ENCODE measurements at regions not wholly inside any gene's neighbourhood (a gene's known extent, or its start where the extent isn't known, plus 50 kb on each side); places are given as distances from the start of the nearest gene placed in this dataset.

DNA sequence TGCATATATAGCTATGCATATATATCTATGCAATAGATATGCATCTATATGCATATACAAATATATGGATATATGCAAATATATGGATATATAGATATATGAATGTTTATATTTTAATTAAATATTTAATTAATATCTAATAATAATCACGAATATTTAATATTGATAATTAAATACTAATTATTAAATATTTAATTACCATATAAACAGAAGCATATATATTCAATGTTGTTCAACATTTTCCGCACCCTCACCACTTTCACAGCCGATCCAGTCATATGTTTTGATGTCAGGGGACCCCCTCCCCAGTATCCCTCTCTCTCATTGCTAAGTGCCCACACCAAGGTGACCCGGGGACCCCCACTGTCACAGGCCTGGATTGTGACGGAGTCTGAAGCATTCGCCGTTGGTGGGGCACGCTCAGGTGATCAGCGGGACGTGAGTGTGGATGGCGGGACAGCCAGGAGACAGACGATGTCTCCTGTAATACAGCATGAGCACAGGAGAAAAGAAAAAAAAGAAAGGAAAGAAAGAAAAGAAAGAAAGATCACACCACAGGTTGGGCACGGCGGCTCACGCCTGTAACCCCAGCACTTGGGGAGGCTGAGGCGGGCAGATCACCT is 199.7 kb downstream of the CRLF2 start:
- H3K4me3 ChIP-seq: no peak overlapping the region
- H3K27ac ChIP-seq: no peak overlapping the region
- CTCF ChIA-PET: no interaction called here
- no peaks in the 10 kb centered on the region for H3K9me3 ChIP-seq
- POLR2A ChIA-PET: no interaction called here
- no peaks in the 10 kb centered on the region for H3K4me1 ChIP-seq
- H3K4me2 ChIP-seq: no peak overlapping the region
- DNase-seq (ENCODE audit: low read depth in 1 of 2, low spot score in 1 of 2) (no peak), FAIRE-seq (no peak), ATAC-seq (no peak)
- WGBS (ENCODE audit: missing lambda C conversion rate): 73% methylated on average over 16 of the region's 16 CpGs
- TF ChIP-seq CBX8 (IDR thresholded peaks at IDR 0.05): no peak
- TF ChIP-seq GATA3 (IDR thresholded peaks at IDR 0.05; ENCODE audit: borderline replicate concordance): no peak
- TF ChIP-seq EHF (CRISPR knock-in tag; IDR thresholded peaks at IDR 0.05): no peak
- no peak for TF ChIP-seq RARB (CRISPR knock-in tag; IDR thresholded peaks at IDR 0.05)
- TF ChIP-seq JUN (IDR thresholded peaks at IDR 0.05): no peak
- no peak for TF ChIP-seq TP53 (CRISPR knock-in tag; IDR thresholded peaks at IDR 0.05)
- no peak for TF ChIP-seq NPAS2 (CRISPR knock-in tag; IDR thresholded peaks at IDR 0.05; ENCODE audit: borderline replicate concordance)
- no peak for TF ChIP-seq ESRRA (IDR thresholded peaks at IDR 0.05; ENCODE audit: borderline replicate concordance, low read length)
- TF ChIP-seq, protein P1, sequence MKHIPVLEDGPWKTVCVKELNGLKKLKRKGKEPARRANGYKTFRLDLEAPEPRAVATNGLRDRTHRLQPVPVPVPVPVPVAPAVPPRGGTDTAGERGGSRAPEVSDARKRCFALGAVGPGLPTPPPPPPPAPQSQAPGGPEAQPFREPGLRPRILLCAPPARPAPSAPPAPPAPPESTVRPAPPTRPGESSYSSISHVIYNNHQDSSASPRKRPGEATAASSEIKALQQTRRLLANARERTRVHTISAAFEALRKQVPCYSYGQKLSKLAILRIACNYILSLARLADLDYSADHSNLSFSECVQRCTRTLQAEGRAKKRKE (CRISPR knock-in tag; IDR thresholded peaks at IDR 0.05; ENCODE audit: low read depth): no peak
- TF ChIP-seq MAFK (IDR thresholded peaks at IDR 0.05; ENCODE audit: partially characterized antibody): no peak
- TF ChIP-seq MYC (IDR thresholded peaks at IDR 0.05; ENCODE audit: borderline replicate concordance, low read length): no peak
- no peak for TF ChIP-seq CEBPB (IDR thresholded peaks at IDR 0.05)
- TF ChIP-seq SREBF2 (IDR thresholded peaks at IDR 0.05): no peak
- no peak for TF ChIP-seq POLR2A (IDR thresholded peaks at IDR 0.05; ENCODE audit: low read length)

DNA sequence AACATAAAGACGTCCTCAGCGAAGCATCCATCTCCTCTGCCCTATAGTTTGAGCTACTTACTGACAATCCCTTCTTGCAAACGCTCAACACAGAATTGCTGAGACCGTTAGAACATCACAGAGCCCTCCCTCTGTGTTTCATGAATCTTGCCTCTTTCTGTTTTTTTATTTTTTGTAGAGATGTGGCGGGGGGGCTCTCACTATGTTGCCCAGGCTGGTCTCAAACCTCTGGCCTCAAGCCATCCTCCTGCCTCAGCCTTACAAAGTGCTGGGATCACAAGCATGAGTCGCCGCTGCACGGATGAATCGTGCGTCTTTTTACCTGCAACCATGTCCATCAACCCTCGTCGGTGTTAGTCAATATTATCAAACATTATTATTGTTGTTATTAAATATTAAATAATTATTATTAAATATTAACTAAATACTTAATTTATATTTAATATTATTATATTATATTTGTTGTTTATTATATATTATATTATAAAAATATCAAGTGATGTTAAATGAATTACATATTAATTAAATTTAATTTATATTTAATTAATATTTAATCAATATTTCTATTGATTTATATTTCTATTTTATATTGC is 200.7 kb downstream of the CRLF2 start:
- POLR2A ChIA-PET: no interaction called here
- no peak overlapping the region for H3K4me3 ChIP-seq
- FAIRE-seq (no peak), DNase-seq (ENCODE audit: low read depth in 1 of 2, low spot score in 1 of 2) (no peak), ATAC-seq (no peak)
- CTCF ChIA-PET: no interaction called here
- TF ChIP-seq BHLHE40 (IDR thresholded peaks at IDR 0.05; ENCODE audit: low read depth, low read length): no peak
- TF ChIP-seq RAD21 (conservative IDR thresholded peaks at IDR 0.05 in 1 of 2, IDR thresholded peaks at IDR 0.05 in 1 of 2): no peak
- no peak for TF ChIP-seq ZFP36 (IDR thresholded peaks at IDR 0.05; ENCODE audit: borderline replicate concordance, partially characterized antibody)
- no peak for TF ChIP-seq FOXS1 (CRISPR knock-in tag; IDR thresholded peaks at IDR 0.05)
- TF ChIP-seq, protein P2, sequence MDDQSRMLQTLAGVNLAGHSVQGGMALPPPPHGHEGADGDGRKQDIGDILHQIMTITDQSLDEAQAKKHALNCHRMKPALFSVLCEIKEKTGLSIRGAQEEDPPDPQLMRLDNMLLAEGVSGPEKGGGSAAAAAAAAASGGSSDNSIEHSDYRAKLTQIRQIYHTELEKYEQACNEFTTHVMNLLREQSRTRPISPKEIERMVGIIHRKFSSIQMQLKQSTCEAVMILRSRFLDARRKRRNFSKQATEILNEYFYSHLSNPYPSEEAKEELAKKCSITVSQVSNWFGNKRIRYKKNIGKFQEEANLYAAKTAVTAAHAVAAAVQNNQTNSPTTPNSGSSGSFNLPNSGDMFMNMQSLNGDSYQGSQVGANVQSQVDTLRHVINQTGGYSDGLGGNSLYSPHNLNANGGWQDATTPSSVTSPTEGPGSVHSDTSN (IDR thresholded peaks at IDR 0.05): no peak
- TF ChIP-seq CBX8 (IDR thresholded peaks at IDR 0.05): no peak
- no peak for TF ChIP-seq CHD4 (IDR thresholded peaks at IDR 0.05; ENCODE audit: borderline replicate concordance)
- TF ChIP-seq, protein P3, sequence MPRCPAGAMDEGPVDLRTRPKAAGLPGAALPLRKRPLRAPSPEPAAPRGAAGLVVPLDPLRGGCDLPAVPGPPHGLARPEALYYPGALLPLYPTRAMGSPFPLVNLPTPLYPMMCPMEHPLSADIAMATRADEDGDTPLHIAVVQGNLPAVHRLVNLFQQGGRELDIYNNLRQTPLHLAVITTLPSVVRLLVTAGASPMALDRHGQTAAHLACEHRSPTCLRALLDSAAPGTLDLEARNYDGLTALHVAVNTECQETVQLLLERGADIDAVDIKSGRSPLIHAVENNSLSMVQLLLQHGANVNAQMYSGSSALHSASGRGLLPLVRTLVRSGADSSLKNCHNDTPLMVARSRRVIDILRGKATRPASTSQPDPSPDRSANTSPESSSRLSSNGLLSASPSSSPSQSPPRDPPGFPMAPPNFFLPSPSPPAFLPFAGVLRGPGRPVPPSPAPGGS (IDR thresholded peaks at IDR 0.05): no peak
- TF ChIP-seq, protein P4, sequence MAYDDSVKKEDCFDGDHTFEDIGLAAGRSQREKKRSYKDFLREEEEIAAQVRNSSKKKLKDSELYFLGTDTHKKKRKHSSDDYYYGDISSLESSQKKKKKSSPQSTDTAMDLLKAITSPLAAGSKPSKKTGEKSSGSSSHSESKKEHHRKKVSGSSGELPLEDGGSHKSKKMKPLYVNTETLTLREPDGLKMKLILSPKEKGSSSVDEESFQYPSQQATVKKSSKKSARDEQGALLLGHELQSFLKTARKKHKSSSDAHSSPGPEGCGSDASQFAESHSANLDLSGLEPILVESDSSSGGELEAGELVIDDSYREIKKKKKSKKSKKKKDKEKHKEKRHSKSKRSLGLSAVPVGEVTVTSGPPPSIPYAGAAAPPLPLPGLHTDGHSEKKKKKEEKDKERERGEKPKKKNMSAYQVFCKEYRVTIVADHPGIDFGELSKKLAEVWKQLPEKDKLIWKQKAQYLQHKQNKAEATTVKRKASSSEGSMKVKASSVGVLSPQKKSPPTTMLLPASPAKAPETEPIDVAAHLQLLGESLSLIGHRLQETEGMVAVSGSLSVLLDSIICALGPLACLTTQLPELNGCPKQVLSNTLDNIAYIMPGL (CRISPR knock-in tag; IDR thresholded peaks at IDR 0.05; ENCODE audit: borderline replicate concordance): no peak
- TF ChIP-seq TFCP2L1 (CRISPR knock-in tag; IDR thresholded peaks at IDR 0.05): no peak
- TF ChIP-seq SMC3 (IDR thresholded peaks at IDR 0.05): no peak
- no peak for TF ChIP-seq EHMT2 (IDR thresholded peaks at IDR 0.05; ENCODE audit: low read depth)
- no peak for TF ChIP-seq ZNF302 (CRISPR knock-in tag; IDR thresholded peaks at IDR 0.05)
- no peak for TF ChIP-seq SREBF2 (IDR thresholded peaks at IDR 0.05)
- TF ChIP-seq POLR2AphosphoS2 (conservative IDR thresholded peaks at IDR 0.05; ENCODE audit: low read length): no peak
- no peaks in the 10 kb centered on the region for H3K4me1 ChIP-seq
- no peak overlapping the region for H3K4me2 ChIP-seq
- WGBS (ENCODE audit: missing lambda C conversion rate): 36% methylated on average over 12 of the region's 12 CpGs
- no peaks in the 10 kb centered on the region for H3K9me3 ChIP-seq
- H3K27ac ChIP-seq: no peak overlapping the region
